PFSK-1 (cell line): ENCODE measurements at regions not wholly inside any gene's neighbourhood (a gene's known extent, or its start where the extent isn't known, plus 50 kb on each side); places are given as distances from the start of the nearest gene placed in this dataset.

Experiments
- POLR2AphosphoS5 ChIP-seq: IDR thresholded peaks from 2 replicates; pipeline ENCODE4 v1.6.1; 2012; ENCODE audit warnings: low read depth, mild to moderate bottlenecking, control low read depth, low read length, moderate library complexity
- REST ChIP-seq, 2 experiments: IDR thresholded peaks; 2 replicates each; pipeline versions ENCODE4 v1.6.1 to v1.8.0; 2011 to 2012; ENCODE audit warnings: low read depth in 2 of 2, low read length in 2 of 2, control low read depth in 1 of 2, inconsistent platforms in 1 of 2, mild to moderate bottlenecking in 1 of 2, moderate library complexity in 1 of 2; ENCODE audit not compliant: insufficient read depth in 1 of 2
- SIN3A ChIP-seq: IDR thresholded peaks from 2 replicates; pipeline ENCODE4 v1.6.1; 2012; ENCODE audit warnings: mild to moderate bottlenecking, low read length, moderate library complexity, borderline replicate concordance; ENCODE audit not compliant: insufficient read depth
- TAF1 ChIP-seq: IDR thresholded peaks from 2 replicates; pipeline ENCODE4 v1.6.1; 2012; ENCODE audit warnings: low read length, control low read depth, borderline replicate concordance; ENCODE audit not compliant: insufficient read depth

GRCh38 chr11:70880416-70880815 lies 372.0 kb downstream of the SHANK2 start:
- TF ChIP-seq TAF1 (no peak), POLR2AphosphoS5 (no peak), REST (IDR thresholded peaks at IDR 0.05; ENCODE audit: insufficient read depth in 1 of 2, low read depth in 2 of 2, low read length in 2 of 2) (no peak), SIN3A (no peak)
